RWPE2 (cell line): ENCODE measurements at regions not wholly inside any gene's neighbourhood (a gene's known extent, or its start where the extent isn't known, plus 50 kb on each side); places are given as distances from the start of the nearest gene placed in this dataset.

ENCODE experiments used
- ATAC-seq: fragments of 200-7000 bp; cut with Tn5 transposase; 3 replicates; pipeline ENCODE4 v1.9.1; 2021; ENCODE audit warnings: low read depth
- DNase-seq: peaks from one replicate; pipeline ENCODE4 v3.0.0-alpha.2; 2020; ENCODE audit warnings: low spot score
- H3K27ac ChIP-seq: fragments of 450-650 bp; 2 replicates; pipeline ENCODE4 v1.5.1; 2017; ENCODE audit warnings: mild to moderate bottlenecking; ENCODE audit not compliant: poor library complexity, severe bottlenecking
- H3K27me3 ChIP-seq: fragments of 250-450 bp; sonication (Bioruptor Pico); 2 replicates; pipeline ENCODE4 v1.5.1; 2021; ENCODE audit warnings: mild to moderate bottlenecking, moderate library complexity; ENCODE audit not compliant: insufficient read depth, poor library complexity, severe bottlenecking
- H3K36me3 ChIP-seq: fragments of 250-450 bp; sonication (Bioruptor Pico); 2 replicates; pipeline ENCODE4 v1.5.1; 2020; ENCODE audit warnings: low read depth, mild to moderate bottlenecking, moderate library complexity
- H3K4me1 ChIP-seq: fragments of 250-450 bp; sonication (Bioruptor Pico); 2 replicates; pipeline ENCODE4 v1.5.1; 2021; ENCODE audit warnings: mild to moderate bottlenecking, moderate library complexity; ENCODE audit not compliant: insufficient read depth, poor library complexity, severe bottlenecking
- H3K4me3 ChIP-seq: fragments of 250-450 bp; sonication (Bioruptor Pico); 2 replicates; pipeline ENCODE4 v1.5.1; 2021; ENCODE audit warnings: mild to moderate bottlenecking, moderate library complexity; ENCODE audit not compliant: severe bottlenecking
- H3K9me3 ChIP-seq: fragments of 250-450 bp; sonication (Bioruptor Pico); 2 replicates; pipeline ENCODE4 v1.5.1; 2021; ENCODE audit warnings: mild to moderate bottlenecking, moderate library complexity; ENCODE audit not compliant: severe bottlenecking
- TF ChIP-seq, protein P1 (sequence below): fragments of 450-650 bp; IDR thresholded peaks from one replicate; pipeline ENCODE4 v1.5.1; 2017; ENCODE audit warnings: mild to moderate bottlenecking, moderate library complexity; ENCODE audit not compliant: poor library complexity, severe bottlenecking

DNA sequence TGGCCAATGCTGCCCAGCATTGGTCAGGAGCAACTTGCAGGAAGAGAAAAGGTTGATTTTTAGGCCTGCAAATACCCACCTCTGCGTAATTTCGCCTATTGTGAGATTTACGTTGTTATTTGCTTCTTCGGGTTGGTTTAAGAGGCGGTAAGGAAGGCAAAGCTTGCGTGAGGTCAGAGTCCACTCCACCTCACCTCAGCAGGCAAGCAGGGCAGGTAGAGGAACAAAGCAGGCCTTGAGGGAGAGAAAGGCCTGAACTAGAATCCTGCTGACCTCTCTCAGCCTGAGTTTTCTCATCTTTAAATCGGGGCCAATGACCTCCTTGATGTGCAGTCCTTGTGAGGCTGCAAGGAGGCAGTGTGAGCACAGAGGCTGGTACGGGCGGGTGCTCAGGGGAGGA lies 239.1 kb downstream of the CDC5L start:
- ATAC-seq: no peak

GRCh38 chr6:44627091-44627882 lies 239.8 kb downstream of the CDC5L start:
- H3K4me1 ChIP-seq: no peaks in the 10 kb centered on the region
- H3K4me3 ChIP-seq: no peak overlapping the region
- ATAC-seq (no peak), DNase-seq (no peak)
- no peaks in the 10 kb centered on the region for H3K27me3 ChIP-seq
- H3K9me3 ChIP-seq: no peaks in the 10 kb centered on the region
- no peak overlapping the region for H3K27ac ChIP-seq
- TF ChIP-seq, protein P1, sequence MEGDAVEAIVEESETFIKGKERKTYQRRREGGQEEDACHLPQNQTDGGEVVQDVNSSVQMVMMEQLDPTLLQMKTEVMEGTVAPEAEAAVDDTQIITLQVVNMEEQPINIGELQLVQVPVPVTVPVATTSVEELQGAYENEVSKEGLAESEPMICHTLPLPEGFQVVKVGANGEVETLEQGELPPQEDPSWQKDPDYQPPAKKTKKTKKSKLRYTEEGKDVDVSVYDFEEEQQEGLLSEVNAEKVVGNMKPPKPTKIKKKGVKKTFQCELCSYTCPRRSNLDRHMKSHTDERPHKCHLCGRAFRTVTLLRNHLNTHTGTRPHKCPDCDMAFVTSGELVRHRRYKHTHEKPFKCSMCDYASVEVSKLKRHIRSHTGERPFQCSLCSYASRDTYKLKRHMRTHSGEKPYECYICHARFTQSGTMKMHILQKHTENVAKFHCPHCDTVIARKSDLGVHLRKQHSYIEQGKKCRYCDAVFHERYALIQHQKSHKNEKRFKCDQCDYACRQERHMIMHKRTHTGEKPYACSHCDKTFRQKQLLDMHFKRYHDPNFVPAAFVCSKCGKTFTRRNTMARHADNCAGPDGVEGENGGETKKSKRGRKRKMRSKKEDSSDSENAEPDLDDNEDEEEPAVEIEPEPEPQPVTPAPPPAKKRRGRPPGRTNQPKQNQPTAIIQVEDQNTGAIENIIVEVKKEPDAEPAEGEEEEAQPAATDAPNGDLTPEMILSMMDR: no peak
- no peaks in the 10 kb centered on the region for H3K36me3 ChIP-seq

More for the DNA sequence above, 239.1 kb downstream of the CDC5L start:
- Histone ChIP-seq H3K4me1 (no peaks in the 10 kb centered on the region), H3K9me3 (no peaks in the 10 kb centered on the region), H3K4me3 (no peak overlapping the region), H3K27me3 (no peaks in the 10 kb centered on the region), H3K36me3 (no peaks in the 10 kb centered on the region), H3K27ac (no peak overlapping the region)
- DNase-seq: no peak
- TF ChIP-seq, protein P1: no peak

- Histone ChIP-seq H3K4me3 (no peak overlapping the region), H3K4me1 (no peaks in the 10 kb centered on the region), H3K27ac (no peak overlapping the region), H3K9me3 (no peaks in the 10 kb centered on the region), H3K27me3 (no peaks in the 10 kb centered on the region), H3K36me3 (no peaks in the 10 kb centered on the region)
- ATAC-seq (no peak), DNase-seq (no peak)
- TF ChIP-seq, protein P1: no peak
Measured at GRCh38 chr6:44627883-44628271, 240.4 kb downstream of the CDC5L start.

- Histone ChIP-seq H3K36me3 (no peaks in the 10 kb centered on the region), H3K27ac (no peak overlapping the region), H3K27me3 (no peaks in the 10 kb centered on the region), H3K4me3 (no peak overlapping the region), H3K9me3 (no peaks in the 10 kb centered on the region), H3K4me1 (no peaks in the 10 kb centered on the region)
- ATAC-seq: no peak
- TF ChIP-seq, protein P1: no peak
- no peak for DNase-seq
Measured at GRCh38 chr6:44628347-44628746, 240.8 kb downstream of the CDC5L start.

DNA sequence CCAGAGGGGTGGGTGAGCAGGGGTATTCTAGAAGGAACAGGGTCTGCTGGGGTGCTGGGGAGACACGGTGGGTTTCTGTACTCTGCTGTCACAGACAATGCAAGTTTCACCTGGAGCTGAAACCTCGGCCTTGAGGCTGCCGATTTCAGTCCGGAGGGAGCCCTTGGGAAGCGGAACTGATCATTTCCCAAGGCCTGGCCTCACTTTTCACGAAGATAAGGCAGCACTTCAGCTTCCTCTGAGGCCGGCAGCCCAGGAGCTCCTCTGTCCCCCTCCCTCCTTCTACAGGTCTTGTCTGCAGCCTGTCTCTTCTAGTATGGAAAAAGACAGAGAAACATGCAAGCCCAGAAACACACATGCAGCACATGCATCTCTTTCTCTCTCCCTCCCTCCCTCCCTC lies 242.1 kb downstream of the CDC5L start:
- no peak overlapping the region for H3K4me3 ChIP-seq

More for the DNA sequence above, 242.1 kb downstream of the CDC5L start:
- H3K9me3 ChIP-seq: no peaks in the 10 kb centered on the region
- H3K27ac ChIP-seq: no peak overlapping the region
- H3K27me3 ChIP-seq: no peaks in the 10 kb centered on the region
- no peaks in the 10 kb centered on the region for H3K36me3 ChIP-seq
- H3K4me1 ChIP-seq: no peaks in the 10 kb centered on the region
- ATAC-seq (no peak), DNase-seq (no peak)
- TF ChIP-seq, protein P1: no peak
